ENCODE measurements at regions not wholly inside any gene's neighbourhood (a gene's known extent, or its start where the extent isn't known, plus 50 kb on each side); places are given as distances from the start of the nearest gene placed in this dataset.

GRCh38 chr5:111934511-111934910 is 177.5 kb upstream of the NREP start:
- TF ChIP-seq POLR2A (IDR thresholded peaks at IDR 0.05): no peak
- TF ChIP-seq, protein P1, sequence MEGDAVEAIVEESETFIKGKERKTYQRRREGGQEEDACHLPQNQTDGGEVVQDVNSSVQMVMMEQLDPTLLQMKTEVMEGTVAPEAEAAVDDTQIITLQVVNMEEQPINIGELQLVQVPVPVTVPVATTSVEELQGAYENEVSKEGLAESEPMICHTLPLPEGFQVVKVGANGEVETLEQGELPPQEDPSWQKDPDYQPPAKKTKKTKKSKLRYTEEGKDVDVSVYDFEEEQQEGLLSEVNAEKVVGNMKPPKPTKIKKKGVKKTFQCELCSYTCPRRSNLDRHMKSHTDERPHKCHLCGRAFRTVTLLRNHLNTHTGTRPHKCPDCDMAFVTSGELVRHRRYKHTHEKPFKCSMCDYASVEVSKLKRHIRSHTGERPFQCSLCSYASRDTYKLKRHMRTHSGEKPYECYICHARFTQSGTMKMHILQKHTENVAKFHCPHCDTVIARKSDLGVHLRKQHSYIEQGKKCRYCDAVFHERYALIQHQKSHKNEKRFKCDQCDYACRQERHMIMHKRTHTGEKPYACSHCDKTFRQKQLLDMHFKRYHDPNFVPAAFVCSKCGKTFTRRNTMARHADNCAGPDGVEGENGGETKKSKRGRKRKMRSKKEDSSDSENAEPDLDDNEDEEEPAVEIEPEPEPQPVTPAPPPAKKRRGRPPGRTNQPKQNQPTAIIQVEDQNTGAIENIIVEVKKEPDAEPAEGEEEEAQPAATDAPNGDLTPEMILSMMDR (IDR thresholded peaks at IDR 0.05): no peak
